ENCODE measurements at regions not wholly inside any gene's neighbourhood (a gene's known extent, or its start where the extent isn't known, plus 50 kb on each side); places are given as distances from the start of the nearest gene placed in this dataset.
"Not testable (repeated sequence)": the region's sequence is repeated elsewhere in the genome, so short reads cannot be mapped to it uniquely, and the experiment has no call there.

DNA sequence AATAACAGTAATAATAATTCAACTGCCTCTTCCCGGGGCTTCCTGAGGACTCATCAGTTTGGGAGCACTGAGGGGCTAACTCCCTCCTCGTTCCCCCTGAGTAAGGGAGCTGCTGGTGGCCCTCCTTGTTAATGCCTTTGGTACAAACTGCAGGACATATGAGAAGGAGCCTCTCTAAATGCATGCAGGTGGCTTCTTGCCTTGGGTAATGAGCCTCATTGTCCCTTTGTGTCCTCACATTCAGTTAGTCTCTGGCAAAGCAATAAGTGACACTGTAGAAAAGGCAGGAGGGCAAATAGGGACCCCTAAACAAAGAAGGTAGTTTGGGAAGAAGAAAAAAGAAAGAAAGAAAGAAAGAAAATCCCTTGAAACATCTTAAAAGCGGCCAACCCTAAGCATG lies 95.4 kb upstream of the ERCC6L2 start:
- Histone ChIP-seq H3K27me3 (ENCODE audit: insufficient read depth, poor library complexity, severe bottlenecking) (no peaks in the 10 kb centered on the region), H3K27ac (replicated peaks) (no peak overlapping the region), H3K4me3 (replicated peaks; ENCODE audit: insufficient read depth, low read length) (no peak overlapping the region)
- TF ChIP-seq, protein P1, sequence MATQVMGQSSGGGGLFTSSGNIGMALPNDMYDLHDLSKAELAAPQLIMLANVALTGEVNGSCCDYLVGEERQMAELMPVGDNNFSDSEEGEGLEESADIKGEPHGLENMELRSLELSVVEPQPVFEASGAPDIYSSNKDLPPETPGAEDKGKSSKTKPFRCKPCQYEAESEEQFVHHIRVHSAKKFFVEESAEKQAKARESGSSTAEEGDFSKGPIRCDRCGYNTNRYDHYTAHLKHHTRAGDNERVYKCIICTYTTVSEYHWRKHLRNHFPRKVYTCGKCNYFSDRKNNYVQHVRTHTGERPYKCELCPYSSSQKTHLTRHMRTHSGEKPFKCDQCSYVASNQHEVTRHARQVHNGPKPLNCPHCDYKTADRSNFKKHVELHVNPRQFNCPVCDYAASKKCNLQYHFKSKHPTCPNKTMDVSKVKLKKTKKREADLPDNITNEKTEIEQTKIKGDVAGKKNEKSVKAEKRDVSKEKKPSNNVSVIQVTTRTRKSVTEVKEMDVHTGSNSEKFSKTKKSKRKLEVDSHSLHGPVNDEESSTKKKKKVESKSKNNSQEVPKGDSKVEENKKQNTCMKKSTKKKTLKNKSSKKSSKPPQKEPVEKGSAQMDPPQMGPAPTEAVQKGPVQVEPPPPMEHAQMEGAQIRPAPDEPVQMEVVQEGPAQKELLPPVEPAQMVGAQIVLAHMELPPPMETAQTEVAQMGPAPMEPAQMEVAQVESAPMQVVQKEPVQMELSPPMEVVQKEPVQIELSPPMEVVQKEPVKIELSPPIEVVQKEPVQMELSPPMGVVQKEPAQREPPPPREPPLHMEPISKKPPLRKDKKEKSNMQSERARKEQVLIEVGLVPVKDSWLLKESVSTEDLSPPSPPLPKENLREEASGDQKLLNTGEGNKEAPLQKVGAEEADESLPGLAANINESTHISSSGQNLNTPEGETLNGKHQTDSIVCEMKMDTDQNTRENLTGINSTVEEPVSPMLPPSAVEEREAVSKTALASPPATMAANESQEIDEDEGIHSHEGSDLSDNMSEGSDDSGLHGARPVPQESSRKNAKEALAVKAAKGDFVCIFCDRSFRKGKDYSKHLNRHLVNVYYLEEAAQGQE (IDR thresholded peaks at IDR 0.05; ENCODE audit: insufficient replicate concordance, low read depth), result no peak
- TF ChIP-seq GABPA (IDR thresholded peaks at IDR 0.05; ENCODE audit: low read depth) (no peak), POLR2AphosphoS5 (IDR thresholded peaks at IDR 0.05; ENCODE audit: low read depth) (no peak), SPI1 (IDR thresholded peaks at IDR 0.05; ENCODE audit: borderline replicate concordance, low read depth) (no peak)
- TF ChIP-seq, protein P2, sequence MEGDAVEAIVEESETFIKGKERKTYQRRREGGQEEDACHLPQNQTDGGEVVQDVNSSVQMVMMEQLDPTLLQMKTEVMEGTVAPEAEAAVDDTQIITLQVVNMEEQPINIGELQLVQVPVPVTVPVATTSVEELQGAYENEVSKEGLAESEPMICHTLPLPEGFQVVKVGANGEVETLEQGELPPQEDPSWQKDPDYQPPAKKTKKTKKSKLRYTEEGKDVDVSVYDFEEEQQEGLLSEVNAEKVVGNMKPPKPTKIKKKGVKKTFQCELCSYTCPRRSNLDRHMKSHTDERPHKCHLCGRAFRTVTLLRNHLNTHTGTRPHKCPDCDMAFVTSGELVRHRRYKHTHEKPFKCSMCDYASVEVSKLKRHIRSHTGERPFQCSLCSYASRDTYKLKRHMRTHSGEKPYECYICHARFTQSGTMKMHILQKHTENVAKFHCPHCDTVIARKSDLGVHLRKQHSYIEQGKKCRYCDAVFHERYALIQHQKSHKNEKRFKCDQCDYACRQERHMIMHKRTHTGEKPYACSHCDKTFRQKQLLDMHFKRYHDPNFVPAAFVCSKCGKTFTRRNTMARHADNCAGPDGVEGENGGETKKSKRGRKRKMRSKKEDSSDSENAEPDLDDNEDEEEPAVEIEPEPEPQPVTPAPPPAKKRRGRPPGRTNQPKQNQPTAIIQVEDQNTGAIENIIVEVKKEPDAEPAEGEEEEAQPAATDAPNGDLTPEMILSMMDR (IDR thresholded peaks at IDR 0.05; ENCODE audit: insufficient read depth, low read length), result no peak
- no peak for DNase-seq (ENCODE audit: low read depth in 1 of 2, low spot score in 1 of 2)

DNA sequence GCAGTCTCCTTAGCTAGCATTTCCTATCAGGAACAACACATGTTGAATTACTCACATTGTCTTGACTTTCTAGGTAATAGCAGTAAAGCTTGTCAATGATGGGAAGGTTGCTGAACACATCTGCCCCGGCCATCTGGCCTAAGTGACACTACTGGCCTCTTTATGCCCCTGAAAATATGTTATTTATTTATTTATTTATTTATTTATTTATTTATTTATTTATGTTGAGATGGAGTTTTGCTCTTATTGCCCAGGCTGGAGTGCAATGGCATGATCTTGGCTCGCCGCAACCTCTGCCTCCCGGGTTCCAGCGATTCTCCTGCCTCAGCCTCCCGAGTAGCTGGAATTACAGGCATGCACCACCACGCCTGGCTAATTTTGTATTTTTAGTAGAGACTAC lies 95.9 kb upstream of the ERCC6L2 start:
- not testable (repeated sequence) for H3K4me3 ChIP-seq (replicated peaks; ENCODE audit: insufficient read depth, low read length); H3K27ac ChIP-seq (replicated peaks); H3K27me3 ChIP-seq (ENCODE audit: insufficient read depth, poor library complexity, severe bottlenecking); DNase-seq (ENCODE audit: low read depth in 1 of 2, low spot score in 1 of 2)

DNA sequence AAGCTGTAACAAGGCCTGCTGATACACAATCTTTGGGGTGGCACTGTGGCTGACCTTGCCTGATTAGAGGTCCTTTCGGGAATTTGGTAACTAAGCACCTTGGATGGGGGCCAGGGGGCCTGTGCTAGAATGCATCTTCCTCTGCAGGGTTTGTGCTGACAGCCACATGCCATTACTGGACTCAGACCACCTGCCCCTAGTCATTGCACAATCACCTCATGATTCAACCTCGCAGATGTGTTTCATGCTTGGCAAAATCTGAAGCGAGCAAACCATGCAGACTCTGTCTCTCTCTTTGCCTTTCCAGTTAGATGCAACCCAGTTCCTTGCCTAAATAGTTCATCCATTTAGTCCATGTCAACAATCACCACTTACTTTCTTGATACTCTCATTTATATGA lies 96.5 kb upstream of the ERCC6L2 start:
- Histone ChIP-seq H3K27ac (replicated peaks) (no peak overlapping the region), H3K4me3 (replicated peaks; ENCODE audit: insufficient read depth, low read length) (no peak overlapping the region), H3K27me3 (ENCODE audit: insufficient read depth, poor library complexity, severe bottlenecking) (peaks cover 1% of the 10 kb centered on the region)
- DNase-seq (ENCODE audit: low read depth in 1 of 2, low spot score in 1 of 2), result no peak
- TF ChIP-seq, protein P2 (IDR thresholded peaks at IDR 0.05; ENCODE audit: insufficient read depth, low read length), result no peak

DNA sequence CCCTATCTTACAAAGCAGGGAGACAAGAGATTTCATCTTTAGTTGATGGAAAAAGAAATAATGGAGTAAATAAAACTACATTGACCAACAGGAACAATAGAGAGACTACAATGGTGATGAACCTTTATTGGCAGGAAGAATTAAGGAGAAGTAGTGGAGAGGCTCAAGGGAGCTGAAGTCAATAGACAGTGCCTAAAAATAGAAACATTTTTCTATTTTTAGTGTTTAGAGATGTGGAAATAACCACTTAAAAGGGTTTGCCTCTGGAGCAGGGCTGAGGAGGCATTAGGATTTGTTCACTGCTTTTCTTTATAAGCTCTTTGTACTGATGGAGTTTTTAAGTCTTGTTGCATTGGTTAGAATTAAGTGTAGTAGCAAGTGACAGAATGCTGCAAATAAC lies 98.4 kb upstream of the ERCC6L2 start:
- Histone ChIP-seq H3K4me3 (replicated peaks; ENCODE audit: insufficient read depth, low read length) (no peak overlapping the region), H3K27me3 (ENCODE audit: insufficient read depth, poor library complexity, severe bottlenecking) (peaks cover 7% of the 10 kb centered on the region), H3K27ac (replicated peaks) (no peak overlapping the region)
- TF ChIP-seq SPI1 (IDR thresholded peaks at IDR 0.05; ENCODE audit: borderline replicate concordance, low read depth) (no peak), GABPA (IDR thresholded peaks at IDR 0.05; ENCODE audit: low read depth) (no peak), POLR2AphosphoS5 (IDR thresholded peaks at IDR 0.05; ENCODE audit: low read depth) (no peak)
- TF ChIP-seq, protein P1 (IDR thresholded peaks at IDR 0.05; ENCODE audit: insufficient replicate concordance, low read depth), result no peak
- TF ChIP-seq, protein P2 (IDR thresholded peaks at IDR 0.05; ENCODE audit: insufficient read depth, low read length), result no peak
- no peak for DNase-seq (ENCODE audit: low read depth in 1 of 2, low spot score in 1 of 2)

All from HL-60 (cell line).